Glomerular endothelial cell (primary cell): ENCODE measurements at regions not wholly inside any gene's neighbourhood (a gene's known extent, or its start where the extent isn't known, plus 50 kb on each side); places are given as distances from the start of the nearest gene placed in this dataset.

Experiments used
- DNase-seq: peaks from one replicate; pipeline ENCODE4 v3.0.0-alpha.2; 2011; ENCODE audit warnings: low read depth, low spot score; ENCODE audit errors: extremely low read depth

DNA sequence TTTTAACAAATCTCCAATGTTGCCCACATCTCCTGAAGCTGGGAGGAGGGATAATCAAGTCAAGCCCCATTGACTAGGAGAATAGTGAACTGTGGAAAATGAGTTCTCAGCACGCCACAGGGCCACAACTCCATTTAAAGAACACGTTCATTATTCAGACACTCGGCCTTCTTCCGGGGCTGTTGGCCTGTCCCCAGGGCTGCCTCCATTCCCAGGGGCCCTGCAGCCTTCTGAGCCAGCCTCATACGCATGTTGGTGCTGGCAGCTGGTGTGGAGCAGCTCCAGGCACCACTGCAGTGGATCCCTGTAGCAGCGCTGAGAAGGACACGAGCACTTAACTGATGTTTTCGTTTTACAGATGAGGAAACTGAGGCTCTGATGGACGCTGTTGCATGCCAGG, 87.5 kb upstream of the RCN1 start:
- no peak for DNase-seq

DNA sequence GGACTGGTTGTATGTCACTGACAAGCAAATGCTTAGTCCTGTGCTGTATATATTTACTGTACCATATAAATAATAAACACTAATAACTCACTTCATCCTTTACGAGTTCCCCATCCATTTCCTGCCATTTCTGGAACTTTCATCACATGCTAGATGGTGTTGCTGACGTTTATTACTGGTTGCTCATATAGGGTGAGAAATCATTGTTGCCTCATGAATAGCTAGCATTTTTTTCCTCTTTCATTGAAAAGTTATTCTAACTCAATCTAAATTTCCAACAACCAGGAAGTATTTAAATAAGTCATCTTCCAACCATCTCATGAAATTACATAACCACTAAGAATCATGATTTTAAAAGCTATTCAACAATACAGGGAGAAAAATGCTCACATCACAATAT, 88.6 kb upstream of the RCN1 start:
- DNase-seq, result no peak

DNA sequence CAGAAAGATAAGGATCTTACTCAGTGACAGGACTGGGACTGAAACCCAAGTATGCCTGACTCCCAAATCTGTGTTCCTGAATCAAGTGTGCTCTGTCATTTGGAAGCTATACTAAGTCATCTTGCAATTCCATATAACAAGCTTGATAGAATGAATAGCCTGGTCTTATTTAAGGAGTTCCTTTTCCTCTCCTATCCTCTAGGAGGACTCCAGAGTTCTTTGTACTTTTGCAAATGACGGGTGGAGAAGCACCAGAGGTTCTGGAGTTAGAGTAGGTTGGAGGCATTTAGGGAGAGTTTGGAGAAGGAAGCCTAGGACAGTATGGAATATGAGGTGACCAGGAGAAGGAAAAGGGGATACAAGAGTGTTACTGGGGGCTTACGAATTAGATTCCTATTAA, 92.9 kb upstream of the RCN1 start:
- DNase-seq, result no peak

DNA sequence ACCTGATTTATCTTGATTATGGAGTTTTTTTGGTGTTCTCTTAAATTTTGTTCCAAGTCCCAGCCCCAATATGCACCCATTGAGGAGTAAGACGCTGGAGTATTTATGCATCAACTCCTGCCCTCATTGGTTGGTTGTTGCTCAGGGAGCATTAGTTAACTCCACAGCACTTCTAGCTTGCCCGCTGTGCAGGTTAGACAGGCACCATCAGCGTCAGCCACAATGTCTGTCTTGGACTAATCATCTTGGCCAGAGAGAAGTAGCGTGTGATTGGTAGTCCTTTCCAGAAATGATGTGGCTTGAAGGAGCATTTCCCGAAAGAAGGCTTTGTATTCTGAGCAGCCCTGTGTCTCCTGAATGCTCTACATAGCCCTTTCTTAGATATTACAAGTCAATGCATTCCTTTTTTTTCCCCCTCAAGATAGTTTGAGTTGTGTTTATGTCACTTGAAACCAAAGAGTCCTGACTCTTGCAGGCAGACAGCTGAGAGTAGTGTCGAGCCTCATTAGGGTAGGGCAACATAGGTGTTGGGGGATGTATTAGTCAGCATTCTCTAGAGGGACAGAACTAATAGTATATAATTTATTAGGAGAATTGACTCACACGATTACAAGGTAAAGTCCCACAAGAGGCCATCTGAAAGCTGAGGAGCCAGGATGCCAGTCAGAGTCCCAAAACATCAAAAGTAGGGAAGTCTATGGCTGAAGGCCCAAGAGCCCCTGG, 94.6 kb upstream of the RCN1 start:
- DNase-seq, result no peak

DNA sequence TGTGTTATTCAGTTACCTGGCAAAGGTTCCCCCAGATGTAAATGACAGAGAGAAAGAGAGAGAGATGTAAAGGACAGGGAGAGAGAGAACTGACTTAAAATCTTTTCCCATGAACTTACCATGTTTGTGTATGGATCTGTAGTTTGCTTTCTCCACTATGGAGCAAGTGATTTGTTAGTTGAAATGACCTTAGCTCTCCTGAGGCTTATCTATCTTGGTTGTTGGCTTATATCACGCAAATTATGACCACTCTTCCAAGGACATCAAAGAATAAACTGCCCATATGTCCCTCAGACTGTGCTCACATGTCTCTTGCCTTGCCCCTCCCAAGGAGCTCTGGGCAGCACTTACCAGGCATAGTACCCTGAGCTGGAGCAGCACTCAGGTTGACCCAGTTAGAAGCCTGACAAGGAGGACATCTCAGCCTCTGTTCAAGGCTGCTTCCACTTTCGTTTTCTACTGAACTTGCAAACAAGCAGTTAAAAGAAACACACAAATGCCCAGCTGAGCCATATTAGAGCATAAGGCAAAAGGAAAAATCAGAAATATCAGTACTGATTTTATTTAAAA, 95.3 kb upstream of the RCN1 start:
- no peak for DNase-seq

DNA sequence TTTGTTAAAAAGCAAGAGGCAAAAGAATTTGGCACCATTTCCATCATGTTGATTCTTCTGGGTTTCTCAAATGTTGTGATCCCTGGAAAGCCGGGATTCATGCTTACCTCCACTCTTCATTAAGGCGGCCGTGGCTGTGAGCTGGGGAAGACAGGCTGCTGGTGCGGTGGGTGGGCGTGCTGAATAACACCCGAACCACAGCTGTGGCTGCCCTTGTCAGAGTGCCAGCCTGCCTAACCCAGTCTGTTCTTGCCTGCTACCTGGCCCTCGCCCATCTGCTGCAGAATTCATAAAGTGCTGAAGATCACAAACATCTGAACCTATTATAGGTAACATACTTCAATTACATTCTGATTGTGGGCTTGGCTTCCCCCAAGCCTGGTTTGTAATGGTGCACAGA, 95.8 kb upstream of the RCN1 start:
- DNase-seq, result no peak

DNA sequence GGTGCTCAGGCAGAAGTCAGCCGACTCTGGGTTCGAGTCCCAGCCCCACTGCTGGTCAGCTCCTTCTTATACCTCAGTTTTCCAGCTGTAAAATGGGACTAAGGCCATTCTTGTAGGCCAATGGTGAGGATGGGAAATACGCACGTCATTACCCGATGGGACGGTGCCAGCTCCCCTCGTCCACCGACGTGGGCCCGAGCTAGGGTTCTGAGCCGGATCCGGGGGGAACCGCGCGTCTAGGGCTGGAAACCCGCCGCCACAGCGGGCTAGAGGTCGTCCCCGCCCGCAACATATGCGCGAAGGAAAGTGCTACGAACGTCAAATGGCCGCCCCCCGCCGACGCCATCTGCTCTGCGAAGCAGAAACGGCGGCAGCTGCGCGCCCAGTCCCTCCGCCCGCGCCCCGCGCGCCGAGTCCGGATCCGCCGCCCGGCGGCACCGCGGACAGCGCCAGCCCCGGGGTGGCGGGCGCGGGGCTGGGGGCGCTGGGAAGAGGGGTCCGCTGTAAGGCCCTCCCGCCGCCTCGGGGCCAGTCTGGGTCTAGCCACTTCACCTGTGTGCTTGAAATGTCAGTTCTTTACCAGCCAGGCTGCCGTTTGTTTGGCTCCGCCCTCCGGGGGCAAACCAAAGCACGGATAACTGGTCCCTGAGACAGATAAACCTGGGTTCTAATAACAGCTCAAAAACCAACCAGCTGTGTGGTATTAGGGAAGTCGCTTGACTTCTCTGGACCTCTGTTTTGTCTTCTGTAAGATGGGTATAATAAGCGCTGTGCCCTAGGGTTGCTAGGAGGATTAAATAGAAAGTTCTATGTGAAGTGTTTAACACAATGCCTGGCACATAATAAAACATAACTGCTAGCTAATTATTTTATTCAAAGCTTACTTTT, 103.5 kb upstream of the RCN1 start:
- DNase-seq, result no peak

DNA sequence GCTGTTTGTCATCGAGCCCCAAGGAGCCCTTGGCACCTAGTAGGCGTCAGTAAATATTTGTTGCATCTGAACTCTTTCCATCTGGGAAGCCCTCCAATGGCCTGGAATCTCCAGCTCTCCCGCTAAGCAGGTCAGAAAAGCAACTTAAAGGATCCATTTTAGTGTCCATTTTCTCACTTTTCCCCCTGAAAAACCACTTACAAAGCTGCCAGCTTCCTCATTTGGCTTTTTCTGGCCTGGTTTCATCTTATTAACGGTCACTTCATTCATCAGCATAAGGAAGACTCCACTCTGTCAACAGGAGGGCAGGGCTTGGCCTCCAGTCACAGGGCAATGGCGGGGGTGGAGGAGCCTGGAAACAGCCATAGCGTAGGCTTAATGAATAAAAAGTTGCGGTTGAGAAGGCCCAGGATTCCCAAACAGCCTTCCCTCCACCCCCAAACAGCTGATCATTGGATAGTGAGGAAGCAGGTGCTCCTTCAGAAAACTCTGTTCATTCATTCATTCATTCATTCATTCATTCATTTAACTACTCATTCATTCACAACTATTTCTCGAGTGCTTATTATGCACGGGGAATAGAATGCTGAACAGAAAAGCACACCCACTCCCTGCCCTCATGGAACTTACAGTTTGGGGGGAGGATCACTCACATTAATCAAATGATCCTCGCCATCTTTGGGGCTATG, 104.5 kb upstream of the RCN1 start:
- DNase-seq, result no peak

DNA sequence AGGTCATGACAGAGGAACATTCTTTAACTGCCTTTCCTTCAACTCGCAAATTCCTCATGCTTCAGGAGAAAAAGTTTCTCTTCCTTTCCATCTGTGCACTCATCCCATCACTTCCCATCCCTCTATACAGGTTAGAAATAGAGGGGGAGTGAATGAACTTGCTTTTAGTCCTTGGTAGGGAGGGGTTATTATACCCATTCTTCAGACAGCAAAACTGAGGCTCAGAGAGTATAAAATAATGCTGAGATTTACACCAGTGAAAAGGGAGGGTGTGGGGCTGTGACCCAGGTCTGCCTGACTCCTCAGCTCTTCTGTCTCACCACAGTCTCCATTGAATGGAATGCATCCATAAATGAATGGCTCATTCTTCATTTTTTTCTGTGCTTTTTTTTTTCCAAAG, 109.4 kb upstream of the RCN1 start:
- DNase-seq, result no peak

DNA sequence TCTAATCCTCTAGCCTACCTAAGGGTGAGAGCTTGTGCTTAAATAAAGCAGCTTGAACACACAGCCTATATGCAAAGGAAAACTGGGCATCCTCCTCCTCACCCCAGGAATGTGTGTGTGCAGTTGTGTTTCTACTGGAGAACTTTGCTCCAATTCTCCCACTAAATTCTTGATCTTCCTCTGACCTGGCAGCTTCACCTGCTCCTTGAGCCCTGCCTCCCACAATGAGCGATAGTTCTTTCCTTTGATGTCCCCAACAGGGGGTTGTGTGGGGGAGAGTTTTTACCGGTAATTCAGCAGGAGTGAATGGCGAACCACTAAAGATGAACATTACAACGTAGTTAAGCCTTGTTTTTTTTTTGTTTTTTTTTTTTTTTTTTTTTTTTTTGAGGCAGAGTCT, 113.5 kb upstream of the RCN1 start:
- DNase-seq, result no peak

DNA sequence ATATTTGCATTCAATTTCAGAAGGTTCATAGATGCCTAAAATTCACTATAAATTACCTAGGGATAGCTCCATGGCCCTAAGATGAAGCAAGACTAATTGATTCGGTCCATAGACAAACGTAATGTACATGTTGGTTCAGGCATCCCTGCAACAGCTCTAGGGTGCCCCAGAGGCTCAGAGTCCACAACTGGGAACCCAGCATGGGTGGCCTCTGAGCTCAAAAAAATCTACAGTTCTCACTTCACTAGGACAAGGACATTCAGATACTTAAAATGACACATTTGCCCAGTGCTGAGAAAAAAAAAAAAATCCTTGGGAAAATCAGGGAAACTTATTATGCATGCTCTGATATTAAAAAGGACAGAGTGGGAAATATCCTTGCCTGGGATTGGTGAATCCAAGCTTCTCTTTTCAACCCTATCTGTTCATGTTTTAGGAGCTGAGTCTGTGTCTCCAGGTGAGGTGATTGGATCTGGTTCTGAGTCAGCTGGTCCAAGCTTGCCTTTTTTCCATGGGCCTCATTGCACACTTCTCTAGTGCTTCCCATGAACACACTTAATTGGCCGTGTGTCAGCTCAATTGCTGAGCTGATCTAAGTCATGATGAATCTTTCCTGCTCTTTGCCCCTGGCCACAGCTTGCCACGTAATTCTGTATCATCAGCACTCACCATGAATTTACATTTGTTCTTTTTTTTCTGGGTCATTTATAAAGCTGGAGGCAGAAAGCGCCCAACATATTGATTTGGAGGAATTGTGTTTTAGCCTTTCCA, 116.3 kb upstream of the RCN1 start:
- no peak for DNase-seq

DNA sequence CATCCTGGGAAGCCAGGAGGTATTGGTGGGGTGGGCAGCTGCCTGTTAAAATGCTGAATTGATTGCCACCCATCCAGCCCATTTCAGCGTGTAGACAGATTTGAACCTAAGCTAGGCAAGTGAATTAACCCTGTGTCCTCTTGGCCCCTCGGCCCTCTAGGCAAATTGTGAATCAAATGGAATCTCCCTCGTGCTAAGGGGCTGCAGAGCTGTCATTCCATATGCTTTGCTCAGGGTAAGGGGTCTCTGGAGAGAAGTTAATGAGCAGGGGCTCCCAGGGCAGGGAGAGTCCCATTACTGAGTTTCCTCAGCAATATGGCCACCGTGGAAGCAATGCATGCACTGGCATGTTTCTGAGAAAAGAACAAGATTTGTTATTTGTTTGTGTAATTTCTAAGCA, 117.7 kb upstream of the RCN1 start:
- DNase-seq, result no peak

DNA sequence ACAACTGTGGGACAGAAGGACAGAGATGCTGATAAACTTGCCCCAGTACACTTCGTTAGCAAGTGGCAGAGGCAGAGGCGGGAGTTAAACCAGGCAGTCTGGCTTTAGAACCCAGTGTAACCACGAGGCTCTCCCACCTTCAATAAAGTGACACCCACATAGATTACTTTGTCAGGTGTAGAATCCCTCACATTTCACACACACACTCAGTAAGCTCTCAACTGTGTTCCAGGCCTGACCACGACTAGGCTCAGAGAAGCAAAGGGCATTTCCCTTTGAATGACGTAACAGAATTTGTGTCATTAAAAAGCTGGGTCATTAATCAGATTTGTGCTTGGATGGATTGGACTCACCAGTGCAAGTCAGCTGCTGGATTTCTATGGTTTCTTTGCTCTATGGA, 118.3 kb upstream of the RCN1 start:
- DNase-seq, result no peak

DNA sequence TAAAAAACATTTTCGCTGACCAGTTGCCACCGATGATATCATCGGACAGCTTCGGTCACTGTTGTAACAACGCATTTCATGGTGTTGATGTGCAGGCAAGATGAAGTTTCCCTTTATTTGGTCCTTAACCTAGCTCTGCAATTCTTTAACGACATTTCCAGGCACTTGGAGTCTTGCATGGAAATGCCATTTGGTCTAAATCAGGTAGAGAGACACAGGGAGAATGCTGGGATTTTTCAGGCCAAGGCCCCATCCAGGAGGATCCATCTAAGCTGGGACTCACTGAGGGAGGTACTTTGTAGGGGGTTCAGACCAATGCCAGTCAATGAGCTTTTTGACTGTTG, 121.5 kb upstream of the RCN1 start:
- DNase-seq, result no peak

DNA sequence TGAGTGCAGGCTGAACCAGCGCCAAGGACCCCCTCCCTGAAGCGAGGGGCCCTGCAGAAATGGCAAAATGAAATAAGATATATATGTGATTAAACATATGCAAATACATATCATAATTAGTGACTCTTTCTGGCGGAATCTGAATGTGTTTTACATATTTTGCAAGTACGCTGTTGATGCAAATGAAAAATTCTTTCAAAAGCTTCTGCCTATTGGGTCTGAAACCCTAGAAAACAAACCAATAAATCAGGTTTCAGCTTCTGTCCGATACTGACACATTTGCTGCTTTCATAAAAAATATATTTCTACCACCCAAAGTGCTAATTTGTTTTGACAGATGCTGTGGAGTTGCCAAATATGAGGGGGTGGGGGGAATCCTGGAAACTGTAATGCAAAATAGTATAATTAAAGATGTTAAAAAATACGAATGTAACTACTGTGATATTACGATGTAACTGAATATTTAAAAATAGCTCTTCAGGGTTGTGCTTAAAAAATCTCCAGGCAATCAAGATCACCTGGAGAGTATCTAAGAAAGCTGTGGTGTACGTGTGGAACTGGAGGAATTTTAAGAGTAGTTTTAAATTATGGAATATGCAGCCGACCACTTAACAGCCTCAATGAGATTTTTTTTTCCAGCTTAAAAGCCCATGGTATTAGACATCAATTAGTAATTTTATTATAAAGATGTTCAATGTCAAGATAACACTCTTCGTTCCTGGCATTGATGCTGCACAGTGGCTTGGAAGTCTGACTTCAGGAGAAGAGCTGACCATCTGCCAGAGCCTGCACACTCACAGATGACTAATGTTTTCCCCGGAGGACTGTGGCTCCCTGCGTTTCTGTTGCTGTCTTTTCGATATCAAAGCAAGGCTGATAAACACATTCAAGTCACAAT, 122.2 kb upstream of the RCN1 start:
- no peak for DNase-seq

DNA sequence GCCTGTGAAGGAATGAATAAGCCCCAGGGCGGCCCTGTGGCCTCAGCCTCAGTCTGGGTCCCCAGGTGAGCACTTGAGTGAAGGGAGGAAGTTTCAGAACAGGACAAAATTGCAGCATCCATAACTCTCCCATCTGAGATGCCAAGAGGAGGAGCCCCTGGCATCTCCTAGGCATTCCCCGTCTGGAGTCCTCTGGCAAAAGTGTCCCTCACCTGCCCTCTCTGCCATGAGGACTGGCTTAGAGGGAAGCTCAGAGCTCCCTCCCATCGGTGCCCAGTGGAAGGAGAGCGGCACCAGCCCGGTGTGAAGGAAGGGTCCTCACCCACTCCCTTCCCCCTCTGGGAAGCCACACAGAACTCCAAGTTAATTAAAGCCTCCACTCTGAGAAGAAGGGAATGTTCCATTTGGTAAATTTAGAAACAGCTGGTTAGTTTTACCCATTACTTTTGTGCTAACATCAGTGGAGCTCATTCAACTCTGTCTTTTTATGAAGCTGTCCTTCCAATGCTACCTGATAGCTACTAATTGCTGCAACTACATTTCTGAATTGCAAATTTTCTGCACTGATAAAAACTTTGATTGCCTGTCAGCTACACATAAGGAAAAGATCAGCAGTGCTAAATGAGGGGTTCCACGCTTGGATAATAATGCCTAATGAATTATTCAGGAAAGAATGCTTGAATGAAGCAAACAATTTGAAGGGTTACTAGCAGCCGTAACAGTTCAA, 123.3 kb upstream of the RCN1 start:
- DNase-seq, result no peak

DNA sequence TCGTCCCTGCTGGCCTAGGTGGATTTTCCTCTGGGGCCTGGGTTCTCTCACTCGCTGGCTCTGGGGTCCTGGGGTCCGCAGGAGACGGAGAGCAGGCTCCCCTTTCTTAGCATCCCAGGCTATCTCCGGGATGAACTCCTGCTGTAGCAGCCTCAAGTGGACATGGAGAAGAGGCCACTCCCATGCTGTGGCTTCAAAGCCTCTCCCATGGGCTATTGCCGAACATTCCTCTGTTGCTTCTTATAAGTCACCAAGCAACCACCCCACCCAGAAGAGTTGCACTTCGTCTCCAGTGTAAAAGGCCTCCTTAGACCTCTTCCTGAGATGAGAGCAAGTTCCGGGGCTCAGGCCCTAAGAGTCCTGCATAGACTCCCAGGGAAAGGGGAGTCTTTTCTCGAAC, 124.0 kb upstream of the RCN1 start:
- no peak for DNase-seq

DNA sequence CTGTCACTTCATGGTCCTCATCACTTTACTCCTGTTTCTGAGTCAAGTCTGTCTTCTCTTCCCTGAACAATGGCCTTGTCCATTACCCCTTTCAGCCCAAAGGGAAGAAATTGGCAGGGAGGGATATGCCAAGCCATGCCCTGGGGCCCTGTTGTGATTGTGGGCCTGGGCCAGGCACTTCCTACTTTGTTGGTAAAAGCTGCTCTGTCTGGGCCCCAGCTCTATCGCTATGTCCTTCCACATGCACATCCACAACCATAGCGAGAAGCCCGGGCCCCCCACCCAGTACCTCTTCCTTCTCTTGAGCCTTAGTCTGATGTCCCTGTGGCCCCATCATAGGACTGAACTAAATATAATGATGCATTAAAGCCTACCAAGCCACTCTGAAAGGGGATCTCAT, 126.7 kb upstream of the RCN1 start:
- no peak for DNase-seq

DNA sequence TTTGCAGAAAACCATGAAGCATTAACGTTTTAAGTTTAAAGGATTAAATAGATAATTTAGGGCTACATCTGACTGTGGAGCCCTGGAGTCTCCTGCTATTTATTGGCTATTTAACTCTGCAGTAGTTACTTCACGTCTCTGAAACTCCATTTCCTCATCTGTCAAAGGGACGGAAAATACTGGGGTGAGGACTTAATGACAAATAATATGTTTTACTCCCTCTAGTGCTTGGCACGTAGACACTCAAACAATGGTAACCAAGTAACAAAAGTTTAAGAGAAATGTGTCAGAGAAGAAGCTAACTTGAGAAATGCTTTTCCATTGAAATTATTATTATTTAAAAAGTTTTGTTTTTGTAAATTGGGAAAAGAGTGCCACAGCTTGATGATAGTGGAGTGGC, 130.7 kb upstream of the RCN1 start:
- no peak for DNase-seq
